ENCODE measurements at regions not wholly inside any gene's neighbourhood (a gene's known extent, or its start where the extent isn't known, plus 50 kb on each side); places are given as distances from the start of the nearest gene placed in this dataset.
A peak's percentile ranks its signal among the peaks of the same experiment; 100 is the strongest.

GRCh38 chr9:95822583-95823431 is 52.7 kb upstream of the ERCC6L2 start:
- no peak for DNase-seq (ENCODE audit: low spot score)

- no peak for DNase-seq (ENCODE audit: low spot score)
Observed at GRCh38 chr9:95822015-95822414, 53.5 kb upstream of the ERCC6L2 start.

- no peak for DNase-seq (ENCODE audit: low spot score)
Observed at GRCh38 chr9:95820074-95820473, 55.4 kb upstream of the ERCC6L2 start.

DNA sequence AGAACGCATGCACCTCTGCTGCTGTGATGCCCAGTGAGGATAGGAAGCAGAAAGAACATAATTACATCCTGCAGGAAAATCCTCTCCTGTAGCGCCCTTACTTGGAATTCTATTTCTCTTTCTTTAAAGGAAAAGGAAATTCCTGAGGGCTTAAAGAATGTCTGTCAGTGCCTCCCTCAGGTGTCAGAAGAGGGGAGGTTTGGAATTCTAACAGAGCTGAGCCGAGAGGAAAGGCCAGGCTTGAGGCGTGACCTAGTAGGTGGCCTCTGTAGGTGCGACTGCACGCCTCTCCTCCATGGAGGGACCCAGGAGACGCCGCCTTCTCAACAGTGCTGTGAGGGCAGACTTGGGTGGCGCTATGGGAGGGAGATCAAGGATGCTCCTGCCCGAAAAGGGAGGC is 55.9 kb upstream of the ERCC6L2 start:
- no peak for DNase-seq (ENCODE audit: low spot score)

DNA sequence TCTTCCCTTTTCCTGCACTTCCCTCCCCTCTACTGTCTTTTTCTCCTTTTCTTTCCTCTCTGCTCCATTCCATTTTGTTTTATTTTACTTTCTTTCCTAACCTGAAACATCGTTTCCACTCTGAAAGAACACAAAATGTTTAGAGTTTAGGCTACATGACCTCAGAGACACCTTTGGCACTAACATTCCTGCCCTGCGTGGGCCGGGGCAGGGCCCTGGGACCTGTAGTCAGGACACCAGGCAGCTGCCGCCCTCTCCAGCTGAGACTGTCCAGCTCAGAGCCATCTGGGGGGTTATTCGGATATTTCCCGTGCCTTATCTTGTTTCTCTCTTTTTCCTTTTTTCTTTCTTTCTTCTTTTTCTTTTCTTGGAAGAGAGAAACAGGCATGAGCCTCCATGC is 58.3 kb upstream of the ERCC6L2 start:
- no peak for DNase-seq (ENCODE audit: low spot score)

DNA sequence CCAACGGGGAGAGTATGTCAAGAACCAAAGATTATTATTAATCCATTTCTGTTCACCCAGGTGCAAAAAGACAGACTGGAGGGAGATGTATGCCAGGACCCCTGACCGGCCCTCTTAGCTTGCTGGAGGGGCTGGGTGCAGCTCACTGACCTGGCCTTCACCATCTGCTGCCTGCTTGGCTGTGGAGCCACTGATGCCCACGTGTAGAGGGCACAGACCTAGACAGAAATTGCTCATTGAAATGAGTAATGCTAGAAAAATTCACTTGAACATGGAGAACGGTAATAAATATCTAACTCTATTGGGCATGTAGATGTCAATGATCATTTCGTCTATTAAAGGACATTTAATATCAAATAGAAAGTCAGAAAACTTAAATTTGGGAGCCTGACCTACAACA is 58.8 kb upstream of the ERCC6L2 start:
- no peak for DNase-seq (ENCODE audit: low spot score)

GRCh38 chr9:95815961-95816360 is 59.5 kb upstream of the ERCC6L2 start:
- DNase-seq (ENCODE audit: low spot score): no peak

- no peak for DNase-seq (ENCODE audit: low spot score)
Observed at GRCh38 chr9:95815133-95815532, 60.4 kb upstream of the ERCC6L2 start.

DNA sequence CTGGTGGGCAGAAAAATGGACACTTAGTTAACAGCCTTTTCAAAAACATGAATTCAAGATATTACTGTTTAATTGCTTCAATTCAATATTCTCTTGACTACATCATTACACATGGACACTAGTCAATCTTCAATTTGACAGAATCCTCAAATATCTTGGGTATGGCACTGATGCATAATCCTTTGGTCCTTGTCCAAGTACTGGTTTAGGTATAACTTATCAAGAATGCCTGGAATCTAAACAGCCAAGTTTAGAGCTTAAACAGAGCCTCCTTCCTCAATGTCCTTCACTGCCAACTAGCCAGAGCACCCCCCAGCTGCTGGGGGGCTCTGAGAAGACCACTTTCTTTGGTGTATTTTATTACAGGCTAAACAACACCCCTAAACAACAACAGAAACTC is 61.6 kb upstream of the ERCC6L2 start:
- DNase-seq (ENCODE audit: low spot score): no peak

GRCh38 chr9:95810814-95811213 is 64.7 kb upstream of the ERCC6L2 start:
- no peak for DNase-seq (ENCODE audit: low spot score)

DNA sequence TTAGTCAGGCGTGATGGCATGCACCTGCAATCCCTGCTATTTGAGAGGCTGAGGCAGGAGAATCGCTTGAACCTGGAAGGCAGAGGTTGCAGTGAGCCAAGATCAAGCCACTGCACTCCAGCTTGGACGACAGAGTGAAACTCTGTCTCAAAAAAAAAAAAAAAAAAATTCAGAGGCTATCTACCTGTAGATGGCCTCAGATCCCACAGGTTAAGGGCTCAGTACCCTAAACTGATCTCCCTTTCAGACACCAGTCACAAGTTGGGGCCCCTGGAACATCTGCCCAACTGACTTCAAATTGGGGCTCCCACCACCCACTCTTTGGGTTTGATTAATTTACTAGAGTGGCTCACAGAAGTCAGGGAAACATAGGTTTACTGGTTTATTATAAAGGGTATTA is 65.4 kb upstream of the ERCC6L2 start:
- DNase-seq (ENCODE audit: low spot score): no peak

DNA sequence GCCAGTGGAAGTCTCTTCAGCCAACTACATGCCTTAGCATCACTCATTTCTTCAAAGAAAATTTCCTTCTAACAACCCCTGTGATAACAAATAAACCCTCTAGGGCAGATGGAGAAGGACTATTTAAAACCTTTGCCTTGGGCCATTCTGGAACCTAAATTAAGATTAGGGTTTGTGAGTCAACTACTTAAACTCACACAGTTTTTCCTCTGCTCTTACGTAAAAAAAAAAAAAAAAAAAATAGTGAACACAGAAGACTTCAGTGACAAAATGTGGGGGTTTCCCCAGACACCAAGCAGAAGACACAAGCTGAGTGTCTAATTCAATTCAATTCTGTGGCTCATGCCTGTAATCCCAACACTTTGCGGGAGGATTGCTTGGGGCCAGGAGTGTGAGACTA is 65.8 kb upstream of the ERCC6L2 start:
- DNase-seq (ENCODE audit: low spot score): no peak

DNA sequence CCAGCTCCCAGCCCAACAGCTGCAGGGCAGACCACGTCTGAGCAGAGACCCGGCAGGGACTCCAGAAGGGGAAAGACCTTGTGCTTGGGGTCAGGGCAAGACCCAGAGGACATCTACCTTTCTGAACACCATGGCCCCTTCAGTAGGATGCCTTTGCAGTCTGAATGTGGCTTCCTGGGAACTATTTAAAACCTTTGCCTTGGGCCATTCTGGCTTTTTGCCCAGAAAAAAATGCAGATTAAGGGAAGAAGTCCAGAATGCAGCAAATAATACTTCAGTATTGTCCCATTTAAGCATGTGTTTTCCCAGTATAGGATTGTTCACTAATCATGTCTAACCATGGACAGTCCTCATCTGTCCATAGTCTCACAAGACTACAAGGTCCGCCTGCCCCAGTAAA is 67.5 kb upstream of the ERCC6L2 start:
- no peak for DNase-seq (ENCODE audit: low spot score)

DNA sequence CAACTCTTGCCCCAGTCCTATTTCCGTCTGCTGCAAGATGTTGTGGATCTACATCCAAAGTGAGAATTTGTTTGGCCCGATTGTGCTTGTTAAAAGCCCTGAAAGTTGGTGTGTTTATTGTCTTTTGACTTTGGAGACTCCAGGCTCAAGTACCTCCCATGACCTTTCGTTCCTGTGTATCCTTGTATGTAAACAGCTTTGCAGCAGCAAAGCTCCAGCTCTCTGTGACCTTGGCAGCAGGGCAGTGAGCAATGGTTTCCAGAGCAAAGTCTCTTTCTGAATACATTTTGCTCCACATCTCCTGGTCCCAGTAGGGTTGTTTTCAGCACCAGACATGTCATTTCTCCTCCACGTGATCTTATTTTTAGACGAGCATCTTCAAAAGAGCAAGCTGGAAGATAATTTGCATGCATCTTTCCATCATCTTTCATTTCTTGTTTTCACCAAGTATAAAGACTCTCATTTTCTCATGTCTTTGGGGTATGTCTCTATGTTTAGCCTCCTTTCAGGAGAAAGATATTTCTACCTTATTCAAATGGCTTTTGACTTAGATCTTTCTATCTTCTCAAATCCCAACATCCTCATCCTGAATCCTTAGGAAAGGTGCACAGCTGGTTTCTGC is 68.1 kb upstream of the ERCC6L2 start:
- DNase-seq (ENCODE audit: low spot score): no peak

DNA sequence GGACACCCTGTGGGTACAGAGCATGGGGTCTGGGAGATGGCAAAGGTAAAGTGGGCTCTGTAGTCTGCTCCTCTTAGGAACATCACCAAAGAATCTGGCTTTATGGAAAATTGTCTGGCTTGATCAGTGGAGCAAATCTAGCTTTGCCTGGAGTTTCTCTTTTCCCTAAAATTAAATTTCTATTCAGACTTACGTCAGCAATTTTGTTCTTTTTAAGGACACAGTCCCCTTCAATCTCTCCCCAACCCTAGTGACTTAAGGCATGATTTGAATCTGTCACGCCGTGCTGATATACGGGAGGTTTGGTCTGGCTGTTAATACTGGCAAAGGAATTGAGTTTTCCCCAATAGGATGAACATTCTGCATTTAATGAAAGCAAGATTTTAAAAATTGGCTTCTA is 72.3 kb upstream of the ERCC6L2 start:
- DNase-seq (ENCODE audit: low spot score): no peak

DNA sequence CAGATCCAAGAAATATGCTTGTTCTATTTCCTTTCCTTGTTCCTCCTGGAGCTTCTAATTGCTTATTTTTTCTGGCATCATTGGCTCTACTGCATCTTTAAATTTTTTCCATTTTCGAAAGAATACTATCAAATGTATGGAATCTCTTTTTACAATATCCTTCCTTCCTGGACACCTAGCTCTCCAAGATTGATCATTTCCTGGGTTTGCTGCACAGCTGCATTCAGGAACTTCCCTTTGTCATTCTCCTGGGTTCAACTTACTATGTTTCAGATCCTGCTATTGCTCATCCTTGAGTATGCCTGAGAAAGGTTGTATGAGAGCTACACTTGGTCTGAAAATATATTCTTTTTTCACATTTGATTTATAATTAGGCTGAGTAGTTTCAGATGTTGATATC is 73.7 kb upstream of the ERCC6L2 start:
- no peak for DNase-seq (ENCODE audit: low spot score)

- DNase-seq (ENCODE audit: low spot score): no peak
Observed at GRCh38 chr9:95796029-95796428, 79.5 kb upstream of the ERCC6L2 start.

DNA sequence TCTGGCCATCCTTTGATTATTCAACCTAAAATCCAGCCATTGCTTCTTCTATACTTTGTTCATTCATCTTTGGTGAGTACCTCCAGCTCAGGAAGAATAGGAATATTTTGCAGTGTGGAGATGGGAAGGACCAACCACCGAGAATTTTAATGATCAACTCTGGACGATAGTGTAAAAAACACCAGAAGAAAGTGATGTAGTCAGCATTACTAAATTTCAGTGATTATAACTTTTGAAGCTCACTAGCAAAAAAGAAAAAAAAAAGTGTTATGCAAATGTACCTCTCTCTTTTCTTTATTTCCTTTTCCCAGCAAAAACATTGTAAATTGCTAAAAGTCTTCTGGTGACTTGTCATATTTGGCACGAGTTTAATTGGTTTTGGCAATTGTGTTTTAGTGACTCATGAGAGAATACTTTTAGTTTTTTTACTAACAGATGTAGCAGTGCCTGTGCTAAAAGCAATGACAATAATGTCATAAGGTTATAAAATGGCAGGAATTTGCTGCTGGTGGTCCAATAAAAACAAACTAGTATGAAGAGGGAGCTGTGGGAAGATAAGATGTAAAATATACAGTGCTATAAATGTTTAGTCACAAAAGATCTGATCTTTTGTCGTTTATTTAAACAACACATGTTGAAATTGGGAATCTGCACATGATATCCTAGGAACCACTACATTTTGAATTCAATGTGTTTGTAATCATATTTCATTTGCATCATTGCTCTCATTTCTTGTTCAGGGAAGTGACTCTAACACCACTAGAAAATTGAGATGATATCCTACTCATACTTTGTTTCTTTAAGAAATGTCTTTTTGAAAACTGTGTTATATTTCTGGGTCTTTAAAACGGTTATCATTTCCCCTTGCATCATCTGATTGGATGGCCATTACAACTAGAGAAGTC is 81.3 kb upstream of the ERCC6L2 start:
- DNase-seq (ENCODE audit: low spot score): peak; percentile 26

- DNase-seq (ENCODE audit: low spot score): no peak
Observed at GRCh38 chr9:95791695-95792094, 83.8 kb upstream of the ERCC6L2 start.

- DNase-seq (ENCODE audit: low spot score): no peak
Observed at GRCh38 chr9:95791286-95791685, 84.2 kb upstream of the ERCC6L2 start.

DNA sequence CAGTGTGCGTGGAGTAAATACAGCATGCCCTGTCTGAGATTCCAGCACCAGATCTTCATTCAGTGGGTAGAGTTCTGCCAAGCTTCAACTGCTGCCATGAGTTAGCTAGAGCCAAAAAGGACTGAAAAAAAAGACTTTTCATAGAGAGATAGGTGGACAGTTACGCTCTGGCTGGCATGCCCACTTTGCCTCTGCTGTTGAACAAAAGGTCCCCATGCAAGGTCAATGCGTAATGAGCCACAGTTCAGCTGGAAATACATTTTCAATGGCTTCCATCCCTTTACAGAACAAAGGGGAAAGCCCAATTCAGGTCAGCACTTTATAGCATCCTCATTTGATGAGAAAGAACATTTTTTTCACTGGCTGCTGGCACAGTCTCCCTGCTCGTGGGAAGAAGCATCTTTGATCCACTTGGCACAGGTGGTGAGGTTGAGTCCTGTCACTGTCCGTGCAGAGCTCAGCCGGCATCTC is 86.9 kb upstream of the ERCC6L2 start:
- peak; percentile 9 for DNase-seq (ENCODE audit: low spot score)

- no peak for DNase-seq (ENCODE audit: low spot score)
Observed at GRCh38 chr9:95788021-95788420, 87.5 kb upstream of the ERCC6L2 start.

- no peak for DNase-seq (ENCODE audit: low spot score)
Observed at GRCh38 chr9:95785209-95785608, 90.3 kb upstream of the ERCC6L2 start.

All from pons (tissue), 1 donor.